ENCODE measurements at regions not wholly inside any gene's neighbourhood (a gene's known extent, or its start where the extent isn't known, plus 50 kb on each side); places are given as distances from the start of the nearest gene placed in this dataset.

GRCh38 chr12:102757882-102758226 lies 159.2 kb downstream of the PAH start:
- no peaks in the 10 kb centered on the region for H3K27me3 Mint-ChIP-seq (ENCODE audit: unreplicated experiment)

GRCh38 chr12:102757154-102757881 lies 159.7 kb downstream of the PAH start:
- CTCF ChIA-PET, result no interaction called here
- no peaks in the 10 kb centered on the region for H3K4me1 Mint-ChIP-seq (ENCODE audit: low read depth, unreplicated experiment)
- H3K27ac Mint-ChIP-seq (ENCODE audit: unreplicated experiment), result no peak overlapping the region
- DNase-seq, result no peak
- no peak overlapping the region for H3K4me3 Mint-ChIP-seq (ENCODE audit: low read depth, unreplicated experiment)
- H3K27me3 Mint-ChIP-seq (ENCODE audit: unreplicated experiment), result no peaks in the 10 kb centered on the region
- no peaks in the 10 kb centered on the region for H3K36me3 Mint-ChIP-seq (ENCODE audit: insufficient read depth, unreplicated experiment)
- intact Hi-C loops (cut with micrococcal nuclease; ENCODE audit: unreplicated experiment), result no loop called here
- no TSS peak for BruUV-seq (replicated peaks)
- H3K9me3 Mint-ChIP-seq (ENCODE audit: low read depth, unreplicated experiment), result peaks cover 6% of the 10 kb centered on the region
- no peak for TF ChIP-seq CTCF (IDR thresholded peaks at IDR 0.05; ENCODE audit: unreplicated experiment)

More at GRCh38 chr12:102757882-102758226, 159.2 kb downstream of the PAH start:
- Mint-ChIP-seq H3K4me1 (ENCODE audit: low read depth, unreplicated experiment) (no peaks in the 10 kb centered on the region), H3K36me3 (ENCODE audit: insufficient read depth, unreplicated experiment) (no peaks in the 10 kb centered on the region), H3K27ac (ENCODE audit: unreplicated experiment) (no peak overlapping the region), H3K9me3 (ENCODE audit: low read depth, unreplicated experiment) (peaks cover 6% of the 10 kb centered on the region), H3K4me3 (ENCODE audit: low read depth, unreplicated experiment) (no peak overlapping the region)
- TF ChIP-seq CTCF (IDR thresholded peaks at IDR 0.05; ENCODE audit: unreplicated experiment), result no peak
- no TSS peak for BruUV-seq (replicated peaks)
- DNase-seq, result no peak
- intact Hi-C loops (cut with micrococcal nuclease; ENCODE audit: unreplicated experiment), result no loop called here
- CTCF ChIA-PET, result no interaction called here

- H3K36me3 Mint-ChIP-seq (ENCODE audit: insufficient read depth, unreplicated experiment), result no peaks in the 10 kb centered on the region
- no peak overlapping the region for H3K27ac Mint-ChIP-seq (ENCODE audit: unreplicated experiment)
- DNase-seq, result no peak
- CTCF ChIA-PET, result interaction anchor here (0.6 kb wide), 1 partner anchor 29 kb away, joined by 3 read pairs; no protein-coding TSS in a partner anchor
- peaks cover 6% of the 10 kb centered on the region for H3K9me3 Mint-ChIP-seq (ENCODE audit: low read depth, unreplicated experiment)
- no TSS peak for BruUV-seq (replicated peaks)
- no peaks in the 10 kb centered on the region for H3K4me1 Mint-ChIP-seq (ENCODE audit: low read depth, unreplicated experiment)
- H3K27me3 Mint-ChIP-seq (ENCODE audit: unreplicated experiment), result no peaks in the 10 kb centered on the region
- no peak for TF ChIP-seq CTCF (IDR thresholded peaks at IDR 0.05; ENCODE audit: unreplicated experiment)
- intact Hi-C loops (cut with micrococcal nuclease; ENCODE audit: unreplicated experiment), result no loop called here
- no peak overlapping the region for H3K4me3 Mint-ChIP-seq (ENCODE audit: low read depth, unreplicated experiment)
These were observed 160.5 kb downstream of the PAH start for GRCh38 chr12:102756530-102756929.

GRCh38 chr12:102755266-102755665 lies 161.8 kb downstream of the PAH start:
- Mint-ChIP-seq H3K27ac (ENCODE audit: unreplicated experiment) (no peak overlapping the region), H3K36me3 (ENCODE audit: insufficient read depth, unreplicated experiment) (no peaks in the 10 kb centered on the region), H3K9me3 (ENCODE audit: low read depth, unreplicated experiment) (peaks cover 6% of the 10 kb centered on the region), H3K4me3 (ENCODE audit: low read depth, unreplicated experiment) (no peak overlapping the region), H3K4me1 (ENCODE audit: low read depth, unreplicated experiment) (no peaks in the 10 kb centered on the region), H3K27me3 (ENCODE audit: unreplicated experiment) (no peaks in the 10 kb centered on the region)
- CTCF ChIA-PET, result no interaction called here
- TF ChIP-seq CTCF (IDR thresholded peaks at IDR 0.05; ENCODE audit: unreplicated experiment), result no peak
- BruUV-seq (replicated peaks), result no TSS peak
- intact Hi-C loops (cut with micrococcal nuclease; ENCODE audit: unreplicated experiment), result no loop called here
- no peak for DNase-seq
